H9 (cell line): ENCODE measurements at regions not wholly inside any gene's neighbourhood (a gene's known extent, or its start where the extent isn't known, plus 50 kb on each side); places are given as distances from the start of the nearest gene placed in this dataset.

Experiments used
- DNase-seq: peaks from one replicate; pipeline ENCODE4 v3.0.0-alpha.2; 2017
- H2AFZ ChIP-seq: one replicate; pipeline ENCODE4 v1.6.1; 2013; ENCODE audit warnings: mild to moderate bottlenecking, low read length, control low read depth, moderate library complexity
- H2AK5ac ChIP-seq: 2 replicates; pipeline ENCODE4 v1.6.1; 2013; ENCODE audit warnings: low read length, control low read depth, mixed read lengths; ENCODE audit not compliant: insufficient read length
- H2BK120ac ChIP-seq: one replicate; pipeline ENCODE4 v1.6.1; 2013; ENCODE audit warnings: low read depth, mild to moderate bottlenecking, low read length, control low read depth, inconsistent platforms; ENCODE audit not compliant: poor library complexity, severe bottlenecking
- H2BK12ac ChIP-seq: 2 replicates; pipeline ENCODE4 v1.6.1; 2013; ENCODE audit warnings: low read length, control low read depth, mixed read lengths, low read depth; ENCODE audit not compliant: insufficient read length
- H2BK15ac ChIP-seq: 2 replicates; pipeline ENCODE4 v1.6.1; 2013; ENCODE audit warnings: low read depth, low read length, control low read depth
- H2BK20ac ChIP-seq: one replicate; pipeline ENCODE4 v1.6.1; 2013; ENCODE audit warnings: low read depth, mild to moderate bottlenecking, low read length, control low read depth, inconsistent platforms; ENCODE audit not compliant: poor library complexity, severe bottlenecking
- H2BK5ac ChIP-seq: 2 replicates; pipeline ENCODE4 v1.6.1; 2013; ENCODE audit warnings: low read length, control low read depth, mixed read lengths; ENCODE audit not compliant: insufficient read length
- H3K14ac ChIP-seq: 2 replicates; pipeline ENCODE4 v1.6.1; 2013; ENCODE audit warnings: low read length, control low read depth; ENCODE audit not compliant: insufficient read depth
- H3K18ac ChIP-seq: 2 replicates; pipeline ENCODE4 v1.6.1; 2013; ENCODE audit warnings: low read depth, mild to moderate bottlenecking, mixed read lengths, low read length, control low read depth; ENCODE audit not compliant: insufficient read length
- H3K23ac ChIP-seq: 2 replicates; pipeline ENCODE4 v1.6.1; 2013; ENCODE audit warnings: low read length, control low read depth, mixed read lengths, low read depth; ENCODE audit not compliant: insufficient read length
- H3K23me2 ChIP-seq: 2 replicates; pipeline ENCODE4 v1.6.1; 2013; ENCODE audit warnings: low read depth, mild to moderate bottlenecking, mixed read lengths, low read length, control low read depth; ENCODE audit not compliant: insufficient read length, poor library complexity, severe bottlenecking
- H3K27ac ChIP-seq: 2 replicates; pipeline ENCODE4 v1.5.1; 2013; ENCODE audit warnings: low read length, control low read depth, mixed read lengths, low read depth; ENCODE audit not compliant: insufficient read length
- H3K27me3 ChIP-seq: 2 replicates; pipeline ENCODE4 v1.6.1; 2013; ENCODE audit warnings: low read length, control low read depth, inconsistent platforms; ENCODE audit not compliant: insufficient read depth
- H3K4ac ChIP-seq: 2 replicates; pipeline ENCODE4 v1.6.1; 2013; ENCODE audit warnings: low read depth, mild to moderate bottlenecking, control low read depth, inconsistent platforms, low read length, moderate library complexity
- H3K4me1 ChIP-seq: 2 replicates; pipeline ENCODE4 v1.6.1; 2013; ENCODE audit warnings: low read length, control low read depth, inconsistent platforms; ENCODE audit not compliant: insufficient read depth
- H3K4me2 ChIP-seq: 2 replicates; pipeline ENCODE4 v1.6.1; 2013; ENCODE audit warnings: low read length, control low read depth, mixed read lengths; ENCODE audit not compliant: insufficient read length, insufficient read depth
- H3K56ac ChIP-seq: 2 replicates; pipeline ENCODE4 v1.6.1; 2013; ENCODE audit warnings: low read depth, mild to moderate bottlenecking, mixed read lengths, low read length, control low read depth; ENCODE audit not compliant: insufficient read length
- H3K79me1 ChIP-seq: 2 replicates; pipeline ENCODE4 v1.6.1; 2013; ENCODE audit warnings: low read depth, mild to moderate bottlenecking, moderate library complexity, low read length, control low read depth, inconsistent platforms; ENCODE audit not compliant: insufficient read depth, poor library complexity, severe bottlenecking
- H3K79me2 ChIP-seq: 2 replicates; pipeline ENCODE4 v1.6.1; 2013; ENCODE audit warnings: low read length, control low read depth, inconsistent platforms; ENCODE audit not compliant: insufficient read depth
- H3K9ac ChIP-seq: 2 replicates; pipeline ENCODE4 v1.6.1; 2013; ENCODE audit warnings: low read length, control low read depth, mixed read lengths; ENCODE audit not compliant: insufficient read length; ENCODE audit errors: extremely low read depth
- H3K9me3 ChIP-seq: one replicate; pipeline ENCODE4 v1.6.1; 2013; ENCODE audit warnings: low read depth, low read length, inconsistent platforms; ENCODE audit not compliant: control insufficient read depth
- H3T11ph ChIP-seq: one replicate; pipeline ENCODE4 v1.6.1; 2013; ENCODE audit warnings: mild to moderate bottlenecking, low read length, control low read depth, inconsistent platforms
- H4K20me1 ChIP-seq: one replicate; pipeline ENCODE4 v1.6.1; 2013; ENCODE audit not compliant: control insufficient read depth, insufficient read length, insufficient read depth
- H4K5ac ChIP-seq: 2 replicates; pipeline ENCODE4 v1.6.1; 2013; ENCODE audit warnings: low read depth, mild to moderate bottlenecking, mixed read lengths, low read length, control low read depth; ENCODE audit not compliant: insufficient read length
- H4K8ac ChIP-seq: replicated peaks from 2 replicates; pipeline ENCODE4 v1.6.1; 2013; ENCODE audit warnings: low read length, control low read depth, mixed read lengths, low read depth; ENCODE audit not compliant: insufficient read length
- H4K91ac ChIP-seq: 2 replicates; pipeline ENCODE4 v1.6.1; 2013; ENCODE audit warnings: low read depth, mild to moderate bottlenecking, moderate library complexity, mixed read lengths, low read length, control low read depth; ENCODE audit not compliant: insufficient read length
- H3K27ac Mint-ChIP-seq, 3 experiments: 2 replicates in 2 of 3; 3 replicates in 1 of 3; pipeline ENCODE4 v1.8.0; 2020 to 2021; ENCODE audit warnings: mixed read lengths in 3 of 3, mild to moderate bottlenecking in 1 of 3, moderate library complexity in 1 of 3
- H3K27me3 Mint-ChIP-seq: 2 replicates; pipeline ENCODE4 v1.8.0; 2021; ENCODE audit warnings: low read depth, mild to moderate bottlenecking, moderate library complexity, mixed read lengths
- H3K36me3 Mint-ChIP-seq, 3 experiments: 2 replicates in 2 of 3; 3 replicates in 1 of 3; pipeline ENCODE4 v1.8.0; 2020 to 2021; ENCODE audit warnings: low read depth in 3 of 3, mixed read lengths in 3 of 3; ENCODE audit not compliant: insufficient read depth in 1 of 3
- H3K4me1 Mint-ChIP-seq, 2 experiments: 2 replicates each; pipeline ENCODE4 v1.8.0; 2020; ENCODE audit warnings: mixed read lengths in 2 of 2
- H3K4me3 Mint-ChIP-seq, 2 experiments: 2 replicates in 1 of 2; 3 replicates in 1 of 2; pipeline ENCODE4 v1.8.0; 2020 to 2021; ENCODE audit warnings: mild to moderate bottlenecking in 2 of 2, mixed read lengths in 2 of 2, moderate library complexity in 1 of 2
- H3K9me3 Mint-ChIP-seq, 2 experiments: 2 replicates in 1 of 2; 3 replicates in 1 of 2; pipeline ENCODE4 v1.8.0; 2020; ENCODE audit warnings: mild to moderate bottlenecking in 2 of 2, mixed read lengths in 2 of 2, moderate library complexity in 1 of 2
- CTCF ChIP-seq: fragments of 200-600 bp; sonication (generic); conservative IDR thresholded peaks from 3 replicates; pipeline ENCODE4 v1.8.0; 2021; ENCODE audit warnings: antibody characterized with exemption, mild to moderate bottlenecking
- WGBS: extraction: QIAGEN DNeasy Blood & Tissue Kit; methylation state at CpG from one replicate; pipeline ENCODE4 v1.1.7; 2013; ENCODE audit warnings: missing lambda C conversion rate, low lambda C conversion rate, mixed read lengths; ENCODE audit not compliant: insufficient read length; ENCODE audit errors: extremely low coverage; 5-methylcytosine and 5-hydroxymethylcytosine counted together

- H3K27ac ChIP-seq: no peak overlapping the region
- H4K20me1 ChIP-seq: no peaks in the 10 kb centered on the region
- H3K56ac ChIP-seq: no peak overlapping the region
- no peak overlapping the region for H2BK5ac ChIP-seq
- Mint-ChIP-seq H3K4me1 (peaks cover 7% of the 10 kb centered on the region in 2 experiments; a peak in 3 of 4 replicates), H3K9me3 (no peaks in the 10 kb centered on the region; a peak in 2 of 5 replicates), H3K27ac (no peak overlapping the region), H3K36me3 (peaks cover 0 to 2% (median 0%) of the 10 kb centered on the region in 3 experiments; a peak in 1 of 7 replicates), H3K4me3 (no peak overlapping the region), H3K27me3 (no peaks in the 10 kb centered on the region)
- no peak overlapping the region for H2AFZ ChIP-seq
- H3T11ph ChIP-seq: no peak overlapping the region
- no peak overlapping the region for H2BK20ac ChIP-seq
- H3K4me1 ChIP-seq: no peaks in the 10 kb centered on the region
- H3K23ac ChIP-seq: no peak overlapping the region
- H3K9ac ChIP-seq: no peak overlapping the region
- no peak overlapping the region for H3K14ac ChIP-seq
- DNase-seq: no peak
- no peak overlapping the region for H3K4me2 ChIP-seq
- no peaks in the 10 kb centered on the region for H3K23me2 ChIP-seq
- no peak overlapping the region for H3K4ac ChIP-seq
- H4K8ac ChIP-seq: no peak overlapping the region
- H4K5ac ChIP-seq: no peak overlapping the region
- no peak overlapping the region for H4K91ac ChIP-seq
- no peak overlapping the region for H3K18ac ChIP-seq
- no peak overlapping the region for H2AK5ac ChIP-seq
- no peaks in the 10 kb centered on the region for H3K79me1 ChIP-seq
- no CpG with 5 or more reads among the region's 4 CpGs for WGBS
- no peaks in the 10 kb centered on the region for H3K9me3 ChIP-seq
- H2BK15ac ChIP-seq: no peak overlapping the region
- TF ChIP-seq CTCF: no peak
- no peak overlapping the region for H2BK12ac ChIP-seq
- H3K79me2 ChIP-seq: no peaks in the 10 kb centered on the region
- no peak overlapping the region for H2BK120ac ChIP-seq
- no peaks in the 10 kb centered on the region for H3K27me3 ChIP-seq
Observed at GRCh38 chr5:8516356-8516755, 647.4 kb downstream of the MTRR start.
